CD4-positive, alpha-beta T cell (primary cell): ENCODE measurements at regions not wholly inside any gene's neighbourhood (a gene's known extent, or its start where the extent isn't known, plus 50 kb on each side); places are given as distances from the start of the nearest gene placed in this dataset.

ENCODE experiments used
- ATAC-seq: fragments of 200-7000 bp; cut with Tn5 transposase; one replicate; pipeline ENCODE4 v1.10.0; 2022; ENCODE audit warnings: mild to moderate bottlenecking; ENCODE audit not compliant: poor library complexity
- CTCF ChIA-PET: fragments of 350-600 bp; sonication (Branson Sonifier 250); formaldehyde crosslinking; loops from one replicate; lab custom pipeline; 2021; ENCODE audit warnings: antibody characterized with exemption, inconsistent platforms; lab: Charles Lee
- POLR2A ChIA-PET: fragments of 350-600 bp; sonication (Branson Sonifier 250); formaldehyde crosslinking; loops from one replicate; lab custom pipeline; 2021; ENCODE audit warnings: antibody characterized with exemption, inconsistent platforms; lab: Charles Lee
- DNase-seq, 14 experiments: peaks; one replicate each; pipeline ENCODE4 v3.0.0-alpha.2; 2013 to 2020; ENCODE audit warnings: mixed read lengths in 2 of 14
- H3K27ac ChIP-seq, 2 donors: one replicate each; pipeline versions ENCODE4 v1.5.1 to v1.7.0; 2013; ENCODE audit warnings: low read length in 2 of 2, low read depth in 1 of 2, mild to moderate bottlenecking in 1 of 2
- H3K27me3 ChIP-seq, 2 experiments: 1 replicate in 1 of 2; 2 replicates in 1 of 2; pipeline versions ENCODE4 v1.6.1 to v1.7.0; 2013; ENCODE audit warnings: low read length in 2 of 2, control low read depth in 1 of 2, mild to moderate bottlenecking in 1 of 2, moderate library complexity in 1 of 2; ENCODE audit not compliant: insufficient read depth in 2 of 2, control insufficient read depth in 1 of 2
- H3K36me3 ChIP-seq: one replicate; pipeline ENCODE4 v1.6.1; 2013; ENCODE audit warnings: low read length, control low read depth; ENCODE audit not compliant: insufficient read depth
- H3K4me1 ChIP-seq: one replicate; pipeline ENCODE4 v1.6.1; 2013; ENCODE audit warnings: low read length, control low read depth; ENCODE audit not compliant: insufficient read depth
- H3K4me3 ChIP-seq: one replicate; pipeline ENCODE4 v1.5.1; 2013; ENCODE audit warnings: mild to moderate bottlenecking, low read length, moderate library complexity
- H3K9me3 ChIP-seq, 2 experiments: 1 replicate in 1 of 2; 2 replicates in 1 of 2; pipeline versions ENCODE4 v1.6.1 to v1.7.0; 2013; ENCODE audit warnings: low read length in 2 of 2, mild to moderate bottlenecking in 2 of 2, control low read depth in 1 of 2, moderate library complexity in 1 of 2; ENCODE audit not compliant: control insufficient read depth in 1 of 2, insufficient read depth in 1 of 2
- H3K27ac Mint-ChIP-seq: one replicate; pipeline ENCODE4 v1.8.0; 2020; ENCODE audit warnings: mixed read lengths
- H3K27me3 Mint-ChIP-seq: one replicate; pipeline ENCODE4 v1.8.0; 2021; ENCODE audit warnings: mixed read lengths
- H3K36me3 Mint-ChIP-seq: one replicate; pipeline ENCODE4 v1.8.0; 2021; ENCODE audit warnings: low read depth, mixed read lengths
- H3K4me1 Mint-ChIP-seq: one replicate; pipeline ENCODE4 v1.8.0; 2021; ENCODE audit warnings: low read depth, mixed read lengths
- H3K4me3 Mint-ChIP-seq: one replicate; pipeline ENCODE4 v1.8.0; 2020; ENCODE audit warnings: mild to moderate bottlenecking, mixed read lengths
- H3K9me3 Mint-ChIP-seq: one replicate; pipeline ENCODE4 v1.8.0; 2020; ENCODE audit warnings: mixed read lengths
- intact Hi-C, 2 experiments: fragments of 100-400 bp; cut with DNase I in 1 of 2; cut with micrococcal nuclease in 1 of 2; formaldehyde crosslinking; loops; one replicate each; pipeline versions ENCODE4 v1.15.1 to v1.9.0; 2023 to 2025; cut with DNase I, micrococcal nuclease
- TF ChIP-seq, protein P1 (sequence below): fragments of 200-600 bp; IDR thresholded peaks from one replicate; pipeline ENCODE4 v1.8.0; 2022; ENCODE audit warnings: antibody characterized with exemption, mild to moderate bottlenecking

DNA sequence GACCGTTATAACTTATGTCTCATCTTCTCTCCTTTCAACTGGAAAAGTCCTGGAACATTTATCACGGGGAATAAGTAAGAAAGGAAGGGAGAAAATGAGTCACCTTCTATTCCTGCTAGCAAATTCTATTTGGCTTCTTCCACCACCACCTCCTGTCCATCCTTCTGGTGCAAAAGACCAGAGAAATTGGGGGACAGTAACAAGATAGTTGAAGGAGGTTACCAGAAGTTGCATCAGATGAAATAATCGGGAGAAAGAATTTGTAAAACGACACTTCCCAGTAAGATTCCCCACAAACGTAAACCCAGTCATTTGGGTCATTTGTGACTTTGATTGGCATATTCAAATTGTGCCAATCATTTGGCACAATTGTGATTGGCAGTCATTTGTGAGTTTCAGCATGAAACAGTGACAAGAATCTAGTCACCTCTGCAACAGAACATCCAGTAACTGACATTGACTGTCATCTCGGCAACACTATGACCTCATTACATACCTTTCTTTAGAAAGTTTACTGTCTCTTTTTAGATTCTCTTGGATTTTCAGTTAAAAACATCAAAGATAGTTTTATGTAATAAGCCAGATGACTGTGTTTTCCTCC is 51.3 kb upstream of the PIK3CG start:
- no peaks in the 10 kb centered on the region for H3K36me3 ChIP-seq
- H3K9me3 ChIP-seq = no peaks in the 10 kb centered on the region
- ATAC-seq = no peak
- H3K4me3 ChIP-seq = no peak overlapping the region
- Mint-ChIP-seq H3K4me3 (no peak overlapping the region), H3K9me3 (no peaks in the 10 kb centered on the region), H3K4me1 (no peaks in the 10 kb centered on the region), H3K36me3 (no peaks in the 10 kb centered on the region), H3K27me3 (no peaks in the 10 kb centered on the region), H3K27ac (no peak overlapping the region)
- H3K27ac ChIP-seq = no peak overlapping the region
- no peaks in the 10 kb centered on the region for H3K27me3 ChIP-seq
- H3K4me1 ChIP-seq = no peaks in the 10 kb centered on the region
- ChIA-PET CTCF (no interaction called here), POLR2A (no interaction called here)
- no peak for DNase-seq
- TF ChIP-seq, protein P1, sequence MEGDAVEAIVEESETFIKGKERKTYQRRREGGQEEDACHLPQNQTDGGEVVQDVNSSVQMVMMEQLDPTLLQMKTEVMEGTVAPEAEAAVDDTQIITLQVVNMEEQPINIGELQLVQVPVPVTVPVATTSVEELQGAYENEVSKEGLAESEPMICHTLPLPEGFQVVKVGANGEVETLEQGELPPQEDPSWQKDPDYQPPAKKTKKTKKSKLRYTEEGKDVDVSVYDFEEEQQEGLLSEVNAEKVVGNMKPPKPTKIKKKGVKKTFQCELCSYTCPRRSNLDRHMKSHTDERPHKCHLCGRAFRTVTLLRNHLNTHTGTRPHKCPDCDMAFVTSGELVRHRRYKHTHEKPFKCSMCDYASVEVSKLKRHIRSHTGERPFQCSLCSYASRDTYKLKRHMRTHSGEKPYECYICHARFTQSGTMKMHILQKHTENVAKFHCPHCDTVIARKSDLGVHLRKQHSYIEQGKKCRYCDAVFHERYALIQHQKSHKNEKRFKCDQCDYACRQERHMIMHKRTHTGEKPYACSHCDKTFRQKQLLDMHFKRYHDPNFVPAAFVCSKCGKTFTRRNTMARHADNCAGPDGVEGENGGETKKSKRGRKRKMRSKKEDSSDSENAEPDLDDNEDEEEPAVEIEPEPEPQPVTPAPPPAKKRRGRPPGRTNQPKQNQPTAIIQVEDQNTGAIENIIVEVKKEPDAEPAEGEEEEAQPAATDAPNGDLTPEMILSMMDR = no peak
- intact Hi-C loops = no loop called here

DNA sequence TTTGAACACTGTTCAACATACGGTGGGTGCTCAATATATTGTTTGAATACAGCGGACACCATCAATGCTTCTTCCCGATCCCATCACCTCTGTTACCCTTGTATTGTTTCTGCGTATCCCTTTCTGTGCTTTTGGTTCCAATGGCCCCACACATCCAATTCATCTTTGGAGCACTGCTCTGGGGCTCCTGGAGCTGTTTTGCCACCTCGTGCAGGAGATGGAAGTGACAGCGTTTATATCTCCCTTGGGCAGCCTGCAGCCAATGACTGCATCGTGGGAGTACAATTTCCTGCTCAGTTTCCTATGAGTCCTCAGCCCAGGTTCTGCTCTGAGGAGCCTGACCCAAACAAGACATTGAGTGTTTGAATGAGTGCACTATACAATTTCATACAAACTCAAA is 50.2 kb upstream of the PIK3CG start:
- intact Hi-C loops = no loop called here
- TF ChIP-seq, protein P1 = no peak
- no peaks in the 10 kb centered on the region for H3K36me3 ChIP-seq
- H3K27me3 ChIP-seq = no peaks in the 10 kb centered on the region
- no peak overlapping the region for H3K4me3 ChIP-seq
- Mint-ChIP-seq H3K27me3 (no peaks in the 10 kb centered on the region), H3K9me3 (no peaks in the 10 kb centered on the region), H3K4me3 (no peak overlapping the region), H3K4me1 (no peaks in the 10 kb centered on the region), H3K27ac (no peak overlapping the region), H3K36me3 (no peaks in the 10 kb centered on the region)
- ATAC-seq (no peak), DNase-seq (no peak)
- ChIA-PET POLR2A (no interaction called here), CTCF (no interaction called here)
- H3K9me3 ChIP-seq = no peaks in the 10 kb centered on the region
- H3K27ac ChIP-seq = no peak overlapping the region
- H3K4me1 ChIP-seq = no peaks in the 10 kb centered on the region
